HG03066 (cell line): ENCODE measurements at regions not wholly inside any gene's neighbourhood (a gene's known extent, or its start where the extent isn't known, plus 50 kb on each side); places are given as distances from the start of the nearest gene placed in this dataset.

Experiments
- ATAC-seq: cut with Tn5 transposase; IDR thresholded peaks from one replicate; pipeline ENCODE4 v1.9.1; 2021; ENCODE audit warnings: low read depth; ENCODE audit not compliant: unreplicated experiment

GRCh38 chr14:75333606-75334548 is 55.2 kb downstream of the FOS start:
- no peak for ATAC-seq

GRCh38 chr14:75334549-75335051 is 56.0 kb downstream of the FOS start:
- no peak for ATAC-seq

- ATAC-seq, result no peak
Measured at GRCh38 chr14:75335571-75335970, 56.9 kb downstream of the FOS start.

- ATAC-seq, result no peak
Measured at GRCh38 chr14:75338398-75338797, 59.8 kb downstream of the FOS start.

- no peak for ATAC-seq
Measured at GRCh38 chr14:75339059-75339458, 60.4 kb downstream of the FOS start.

- no peak for ATAC-seq
Measured at GRCh38 chr14:75340921-75341320, 62.3 kb downstream of the FOS start.

GRCh38 chr14:75341620-75342019 is 63.0 kb downstream of the FOS start:
- no peak for ATAC-seq

- ATAC-seq, result peak; percentile 77
Measured at GRCh38 chr14:75342762-75343599, 64.4 kb downstream of the FOS start.

- no peak for ATAC-seq
Measured at GRCh38 chr14:75343911-75344310, 65.3 kb downstream of the FOS start.

- no peak for ATAC-seq
Measured at GRCh38 chr14:75344411-75344810, 65.8 kb downstream of the FOS start.

GRCh38 chr14:75350505-75351060 is 72.0 kb downstream of the FOS start:
- no peak for ATAC-seq

- no peak for ATAC-seq
Measured at GRCh38 chr14:75359098-75359497, 68.7 kb upstream of the JDP2 start.

GRCh38 chr14:75361041-75361440 is 66.8 kb upstream of the JDP2 start:
- ATAC-seq, result no peak

- no peak for ATAC-seq
Measured at GRCh38 chr14:75361751-75362433, 65.9 kb upstream of the JDP2 start.

GRCh38 chr14:75363130-75363529 is 64.7 kb upstream of the JDP2 start:
- ATAC-seq, result no peak

- no peak for ATAC-seq
Measured at GRCh38 chr14:75363570-75364227, 64.1 kb upstream of the JDP2 start.

- ATAC-seq, result no peak
Measured at GRCh38 chr14:75365116-75365515, 62.7 kb upstream of the JDP2 start.

GRCh38 chr14:75366963-75367362 is 60.9 kb upstream of the JDP2 start:
- ATAC-seq, result no peak

GRCh38 chr14:75368333-75368732 is 59.5 kb upstream of the JDP2 start:
- ATAC-seq, result no peak

- ATAC-seq, result no peak
Measured at GRCh38 chr14:75369506-75369905, 58.3 kb upstream of the JDP2 start.
